ENCODE measurements at regions not wholly inside any gene's neighbourhood (a gene's known extent, or its start where the extent isn't known, plus 50 kb on each side); places are given as distances from the start of the nearest gene placed in this dataset.

GRCh38 chr3:144548346-144548745, 576.7 kb downstream of the DIPK2A start:
- TF ChIP-seq, protein P1, sequence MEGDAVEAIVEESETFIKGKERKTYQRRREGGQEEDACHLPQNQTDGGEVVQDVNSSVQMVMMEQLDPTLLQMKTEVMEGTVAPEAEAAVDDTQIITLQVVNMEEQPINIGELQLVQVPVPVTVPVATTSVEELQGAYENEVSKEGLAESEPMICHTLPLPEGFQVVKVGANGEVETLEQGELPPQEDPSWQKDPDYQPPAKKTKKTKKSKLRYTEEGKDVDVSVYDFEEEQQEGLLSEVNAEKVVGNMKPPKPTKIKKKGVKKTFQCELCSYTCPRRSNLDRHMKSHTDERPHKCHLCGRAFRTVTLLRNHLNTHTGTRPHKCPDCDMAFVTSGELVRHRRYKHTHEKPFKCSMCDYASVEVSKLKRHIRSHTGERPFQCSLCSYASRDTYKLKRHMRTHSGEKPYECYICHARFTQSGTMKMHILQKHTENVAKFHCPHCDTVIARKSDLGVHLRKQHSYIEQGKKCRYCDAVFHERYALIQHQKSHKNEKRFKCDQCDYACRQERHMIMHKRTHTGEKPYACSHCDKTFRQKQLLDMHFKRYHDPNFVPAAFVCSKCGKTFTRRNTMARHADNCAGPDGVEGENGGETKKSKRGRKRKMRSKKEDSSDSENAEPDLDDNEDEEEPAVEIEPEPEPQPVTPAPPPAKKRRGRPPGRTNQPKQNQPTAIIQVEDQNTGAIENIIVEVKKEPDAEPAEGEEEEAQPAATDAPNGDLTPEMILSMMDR (IDR thresholded peaks at IDR 0.05), result no peak
- TF ChIP-seq POLR2AphosphoS5 (IDR thresholded peaks at IDR 0.05), result no peak
- no peak for TF ChIP-seq POLR2A (IDR thresholded peaks at IDR 0.05)

Data from breast epithelium (tissue), 3 donors.